ENCODE measurements at regions not wholly inside any gene's neighbourhood (a gene's known extent, or its start where the extent isn't known, plus 50 kb on each side); places are given as distances from the start of the nearest gene placed in this dataset.

DNA sequence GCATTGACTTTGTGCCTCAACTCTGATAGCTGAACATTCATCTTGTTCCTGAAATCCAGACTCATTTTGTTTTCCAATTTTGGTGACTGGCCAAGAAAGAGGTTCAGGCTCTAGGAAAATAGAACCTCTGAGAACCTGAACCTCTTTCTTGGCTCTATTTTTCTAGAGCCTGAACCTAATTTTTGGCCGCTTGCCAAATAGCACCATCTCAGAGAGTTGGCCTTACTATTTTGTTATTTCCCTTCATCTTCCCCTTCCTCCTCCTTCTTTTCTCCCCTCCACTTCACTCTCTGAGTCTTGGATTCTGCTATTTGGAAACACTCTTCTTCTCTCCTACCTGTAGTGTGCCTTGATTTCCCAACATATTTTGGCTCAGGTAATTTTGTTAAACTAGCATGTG is 114.4 kb upstream of the CNTN1 start:
- TF ChIP-seq, protein P1, sequence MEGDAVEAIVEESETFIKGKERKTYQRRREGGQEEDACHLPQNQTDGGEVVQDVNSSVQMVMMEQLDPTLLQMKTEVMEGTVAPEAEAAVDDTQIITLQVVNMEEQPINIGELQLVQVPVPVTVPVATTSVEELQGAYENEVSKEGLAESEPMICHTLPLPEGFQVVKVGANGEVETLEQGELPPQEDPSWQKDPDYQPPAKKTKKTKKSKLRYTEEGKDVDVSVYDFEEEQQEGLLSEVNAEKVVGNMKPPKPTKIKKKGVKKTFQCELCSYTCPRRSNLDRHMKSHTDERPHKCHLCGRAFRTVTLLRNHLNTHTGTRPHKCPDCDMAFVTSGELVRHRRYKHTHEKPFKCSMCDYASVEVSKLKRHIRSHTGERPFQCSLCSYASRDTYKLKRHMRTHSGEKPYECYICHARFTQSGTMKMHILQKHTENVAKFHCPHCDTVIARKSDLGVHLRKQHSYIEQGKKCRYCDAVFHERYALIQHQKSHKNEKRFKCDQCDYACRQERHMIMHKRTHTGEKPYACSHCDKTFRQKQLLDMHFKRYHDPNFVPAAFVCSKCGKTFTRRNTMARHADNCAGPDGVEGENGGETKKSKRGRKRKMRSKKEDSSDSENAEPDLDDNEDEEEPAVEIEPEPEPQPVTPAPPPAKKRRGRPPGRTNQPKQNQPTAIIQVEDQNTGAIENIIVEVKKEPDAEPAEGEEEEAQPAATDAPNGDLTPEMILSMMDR (IDR thresholded peaks at IDR 0.05): no peak
- TF ChIP-seq EZH2 (IDR thresholded peaks at IDR 0.05) (no peak), EZH2phosphoT487 (IDR thresholded peaks at IDR 0.05) (no peak)

Measured in neural progenitor cell (in vitro differentiated cells).